NCI-H2081 (cell line): ENCODE measurements at regions not wholly inside any gene's neighbourhood (a gene's known extent, or its start where the extent isn't known, plus 50 kb on each side); places are given as distances from the start of the nearest gene placed in this dataset.

ENCODE experiments used
- DNase-seq, 2 experiments: peaks; one replicate each; lab custom pipeline; 2025; lab: John Stamatoyannopoulos, UW

- no peak for DNase-seq
These were observed 491.5 kb downstream of the NUF2 start for GRCh38 chr1:163813251-163813650.

DNA sequence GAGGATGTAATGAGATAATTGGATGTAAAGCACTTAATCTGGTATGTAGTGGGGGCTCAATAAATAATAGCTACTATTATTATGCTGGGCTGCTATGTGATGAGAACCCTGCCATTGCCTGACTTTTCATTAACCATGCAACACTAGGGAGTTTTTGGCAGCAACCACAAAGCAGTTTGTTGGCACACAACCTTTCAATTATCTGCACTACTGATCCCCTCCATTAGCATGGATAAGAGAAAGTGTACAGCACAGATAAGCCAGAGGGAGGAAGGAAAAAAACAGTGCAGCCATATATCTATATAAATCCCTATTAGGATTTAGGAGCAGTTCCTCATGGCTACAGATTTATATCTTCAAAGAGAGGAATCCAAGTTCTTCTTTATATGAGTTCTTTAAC, 498.5 kb downstream of the NUF2 start:
- peak in 1 of 2 experiments; percentile 57 for DNase-seq

DNA sequence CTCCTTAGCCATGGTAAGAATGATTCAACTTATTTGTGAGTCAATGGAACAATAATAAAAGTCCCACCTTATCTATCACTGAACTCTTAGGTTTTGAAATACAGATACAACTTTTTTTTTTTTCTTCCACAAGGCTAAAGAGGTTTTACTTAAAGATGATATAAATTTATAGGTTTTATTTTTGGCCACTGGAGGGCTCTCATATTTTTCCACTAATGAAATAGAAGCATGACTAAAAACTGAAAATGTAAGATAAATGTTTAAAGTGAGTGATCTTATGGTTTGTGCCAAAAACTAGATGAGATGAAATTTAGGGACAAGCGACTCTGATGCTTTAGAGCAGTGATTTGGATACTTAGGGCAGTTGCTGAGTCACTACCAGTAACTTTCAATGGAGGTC, 499.0 kb downstream of the NUF2 start:
- DNase-seq = no peak

GRCh38 chr1:163821679-163822078, 499.9 kb downstream of the NUF2 start:
- no peak for DNase-seq

GRCh38 chr1:163823017-163823416, 501.3 kb downstream of the NUF2 start:
- no peak for DNase-seq

DNA sequence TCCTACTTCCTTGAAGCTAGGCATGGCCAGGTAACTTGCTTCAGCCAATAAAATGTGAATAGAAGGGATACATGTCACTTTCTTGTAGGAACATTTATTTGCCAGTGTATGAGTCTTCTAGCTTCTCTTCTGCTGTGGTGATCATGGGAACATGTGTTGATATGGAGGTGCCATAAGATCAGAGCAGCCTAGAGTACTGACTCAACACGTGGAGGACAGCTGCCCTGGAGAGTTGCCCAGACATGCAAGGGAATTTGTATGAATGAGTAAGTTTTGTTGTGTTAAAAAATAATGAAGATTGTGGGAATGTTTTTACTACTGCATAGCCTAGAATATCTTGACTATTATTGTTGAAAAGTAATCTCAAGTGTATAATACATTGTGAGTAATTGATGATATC, 502.3 kb downstream of the NUF2 start:
- no peak for DNase-seq

DNA sequence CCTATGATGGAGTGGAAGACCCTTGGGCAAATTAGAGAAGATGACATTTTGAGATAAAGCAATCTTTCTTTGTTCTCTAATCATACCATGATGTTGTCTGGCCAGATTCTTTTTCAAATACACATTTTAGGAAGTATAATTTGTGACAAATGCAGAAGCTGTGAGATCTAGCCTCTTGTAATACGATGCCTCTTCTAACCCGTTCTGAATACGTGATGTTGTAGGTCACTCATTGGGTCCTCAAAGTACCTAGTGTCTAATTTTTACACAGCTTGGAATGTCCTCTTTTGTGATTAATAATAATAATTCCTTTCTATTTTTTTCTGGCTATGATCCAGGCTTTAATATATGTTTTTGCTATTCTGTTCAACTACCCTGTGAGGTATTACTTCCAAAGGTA, 502.7 kb downstream of the NUF2 start:
- DNase-seq = no peak

DNA sequence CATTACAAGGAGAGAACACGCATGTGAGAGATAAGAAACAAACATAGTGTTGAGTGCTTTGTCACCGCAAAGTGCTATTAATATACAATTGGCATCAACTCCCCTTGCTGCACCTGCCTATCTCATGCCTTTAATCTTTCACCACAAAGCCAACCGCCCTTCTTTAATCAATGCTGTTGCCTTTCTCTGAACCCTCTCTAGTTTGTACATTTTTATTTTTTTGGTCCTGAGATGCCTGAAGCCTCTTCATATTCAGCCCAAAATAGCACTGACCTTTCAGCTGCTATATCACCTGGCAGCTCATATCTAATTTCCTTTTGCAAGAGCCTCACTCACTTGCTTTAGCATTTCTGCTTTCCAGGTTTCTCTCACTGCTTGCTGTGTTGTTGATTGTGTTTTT, 504.7 kb downstream of the NUF2 start:
- DNase-seq = peak; percentile 47 to 62

- no peak for DNase-seq
These were observed 513.0 kb downstream of the NUF2 start for GRCh38 chr1:163834778-163835177.

- DNase-seq = no peak
These were observed 514.7 kb downstream of the NUF2 start for GRCh38 chr1:163836481-163836880.

DNA sequence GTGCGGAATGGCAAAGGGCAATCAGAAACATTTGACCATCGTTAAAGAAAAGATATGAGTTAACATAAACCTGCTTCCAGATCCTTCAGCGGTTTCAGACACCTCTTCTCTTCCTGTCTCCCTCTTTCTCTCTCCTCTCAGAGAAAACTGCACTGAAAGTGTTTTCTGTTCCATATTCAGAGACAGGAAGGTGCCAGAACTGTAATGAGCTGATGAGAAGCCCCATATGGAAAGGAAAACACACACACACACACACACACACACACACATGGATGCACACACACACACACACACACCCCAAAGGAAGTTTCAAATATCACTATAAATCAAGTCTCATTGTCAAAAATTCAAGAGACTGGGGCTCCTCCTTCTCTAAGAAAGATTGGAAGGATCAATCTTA, 515.5 kb downstream of the NUF2 start:
- DNase-seq = no peak

DNA sequence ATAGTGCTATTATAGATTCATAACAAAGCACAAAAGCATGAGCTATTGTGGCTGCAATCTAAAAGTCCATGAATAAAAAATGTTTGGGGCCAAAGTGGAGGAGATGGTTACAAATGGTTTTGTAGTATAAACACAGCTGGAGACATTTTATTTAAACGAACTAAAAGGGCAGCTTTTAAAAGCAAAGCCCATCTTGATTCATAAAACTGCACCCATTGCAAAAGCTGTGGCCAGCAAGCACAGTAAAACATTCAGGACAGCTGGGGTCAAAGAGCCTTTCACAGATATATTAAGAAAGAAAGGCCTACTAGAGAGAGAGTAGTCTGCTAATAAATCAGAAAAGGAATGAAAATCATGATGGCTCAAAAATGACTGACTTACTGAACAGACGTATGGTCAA, 520.8 kb downstream of the NUF2 start:
- no peak for DNase-seq

- DNase-seq = no peak
These were observed 522.7 kb downstream of the NUF2 start for GRCh38 chr1:163844459-163844858.

DNA sequence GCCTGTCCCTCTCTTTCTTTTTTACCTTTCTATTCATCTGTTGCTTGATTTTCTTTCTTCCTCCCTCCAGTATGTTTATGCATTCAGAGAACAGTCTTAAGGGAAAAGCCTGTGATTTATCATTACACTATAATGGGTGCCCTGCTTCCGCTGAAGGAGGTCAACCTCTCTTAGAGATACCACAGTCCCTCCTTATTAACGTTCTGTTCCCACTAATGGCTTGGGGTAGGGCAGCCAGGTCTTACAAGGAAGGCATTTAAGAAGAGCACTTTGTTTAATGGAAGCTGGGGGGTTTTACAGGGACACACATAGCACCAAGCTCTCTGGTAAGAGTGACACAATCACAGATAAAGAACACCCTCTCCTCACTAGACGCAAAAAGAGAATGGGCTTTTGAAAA, 523.5 kb downstream of the NUF2 start:
- DNase-seq = no peak

DNA sequence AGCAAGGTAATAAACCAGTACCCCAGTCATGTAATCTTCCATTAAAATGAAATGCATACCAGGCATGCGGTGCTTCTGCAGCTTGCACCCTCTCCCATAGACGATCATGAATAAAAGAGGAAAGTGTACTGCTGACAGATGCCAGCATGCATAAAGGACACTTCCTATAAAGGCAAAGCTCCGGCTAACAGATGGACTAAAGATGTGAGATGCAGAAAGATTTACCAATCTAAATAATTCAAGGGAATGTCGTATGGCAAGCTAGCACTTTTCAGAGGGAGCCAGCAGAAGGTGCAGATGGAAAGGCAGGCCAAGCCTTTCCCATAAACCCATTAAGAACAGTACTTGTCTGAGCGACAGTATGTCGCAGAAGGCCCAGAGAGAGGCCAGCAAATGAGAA, 542.0 kb downstream of the NUF2 start:
- DNase-seq = no peak

- no peak for DNase-seq
These were observed 542.5 kb downstream of the NUF2 start for GRCh38 chr1:163864207-163864606.

- DNase-seq = no peak
These were observed 544.8 kb downstream of the NUF2 start for GRCh38 chr1:163866564-163866963.

DNA sequence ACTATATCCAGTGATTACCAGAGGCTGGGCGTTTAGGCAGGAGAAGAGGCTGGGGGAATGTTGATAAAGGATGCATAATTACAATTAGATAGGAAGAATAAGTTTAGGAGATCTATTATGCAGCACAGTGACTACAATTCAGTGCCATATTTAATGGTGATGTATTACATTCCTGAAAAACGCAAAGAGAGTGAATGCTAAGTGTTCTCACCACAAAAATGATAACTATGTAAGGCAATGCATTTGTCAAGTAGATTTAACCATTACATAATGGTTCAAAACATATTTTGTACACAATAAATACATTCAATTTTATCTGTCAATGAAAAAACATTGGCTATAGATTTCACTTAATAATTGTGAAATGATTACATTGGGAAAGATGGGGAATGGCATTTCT, 548.9 kb downstream of the NUF2 start:
- DNase-seq = no peak

DNA sequence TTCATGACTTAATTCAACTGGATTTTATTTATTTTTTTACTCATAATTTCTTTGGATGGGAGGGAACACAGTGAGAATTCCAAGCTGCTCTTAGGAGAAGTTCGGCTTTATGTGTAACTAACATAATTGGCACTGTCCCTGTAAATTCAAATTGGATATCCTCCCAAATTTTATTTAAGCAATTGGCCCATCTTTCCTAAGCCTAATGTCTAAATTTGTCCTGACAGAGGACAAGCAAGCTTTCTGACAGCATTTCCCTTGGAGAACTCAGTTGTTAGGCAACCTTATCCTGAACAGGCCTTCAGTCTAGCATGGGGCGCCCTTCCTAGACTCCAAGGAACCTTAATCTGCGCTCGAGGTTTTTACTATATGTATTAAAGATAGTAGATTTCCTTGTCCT, 550.3 kb downstream of the NUF2 start:
- no peak for DNase-seq

DNA sequence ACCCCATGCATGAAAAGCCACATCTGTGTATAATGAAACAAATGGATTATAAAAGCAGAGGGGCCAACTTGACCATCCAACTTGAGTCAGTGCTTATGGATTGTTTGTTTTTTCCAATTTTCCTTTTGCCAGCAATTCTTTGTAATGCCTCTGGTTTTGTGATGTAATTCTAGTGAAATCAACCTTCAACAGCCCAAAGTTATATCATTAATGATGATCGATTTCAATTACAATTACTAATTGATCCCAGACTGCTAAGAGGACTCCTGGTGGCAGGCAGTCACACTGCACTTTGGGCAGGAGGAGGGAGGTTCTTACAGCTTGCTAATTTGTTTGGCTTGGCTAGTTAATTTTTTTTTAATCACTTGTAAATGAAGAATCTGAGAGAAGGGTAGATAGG, 552.3 kb downstream of the NUF2 start:
- no peak for DNase-seq

DNA sequence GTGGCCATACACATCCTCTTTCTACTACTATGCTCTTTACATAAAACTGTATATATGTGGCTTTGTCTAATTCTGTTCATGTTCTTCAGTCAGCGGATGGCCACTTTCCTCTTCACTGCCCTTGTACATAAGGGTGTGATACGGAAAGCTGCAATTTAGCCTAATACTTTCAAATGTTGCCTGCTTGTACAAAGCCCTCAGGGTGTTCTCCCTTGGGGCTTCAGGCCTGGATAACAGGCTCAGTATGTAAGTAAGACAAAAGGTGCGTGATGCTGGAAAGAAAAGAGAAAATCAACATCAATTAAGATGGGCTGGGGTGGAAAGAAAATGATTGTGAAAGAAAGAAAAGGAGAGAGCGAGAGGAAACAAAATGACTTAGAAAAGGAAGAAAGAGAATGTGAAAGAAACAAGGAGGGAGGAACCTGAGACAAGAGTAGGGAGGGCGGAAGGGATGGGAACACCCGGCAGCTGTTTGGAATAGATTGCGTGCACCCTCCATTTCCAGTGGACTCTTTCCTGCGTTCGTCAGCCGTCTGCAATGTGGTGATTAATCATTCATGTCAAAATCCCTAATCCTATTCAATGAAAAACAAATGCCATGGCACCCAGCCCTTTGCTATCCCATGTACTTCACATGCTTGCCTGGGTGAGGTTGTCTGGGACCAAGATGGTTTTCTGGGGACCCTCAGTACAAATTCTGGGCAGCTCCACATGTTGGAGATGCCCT, 553.6 kb downstream of the NUF2 start:
- DNase-seq = peak; percentile 36 to 48

- DNase-seq = no peak
These were observed 554.2 kb downstream of the NUF2 start for GRCh38 chr1:163875927-163876320.

- DNase-seq = no peak
These were observed 554.8 kb downstream of the NUF2 start for GRCh38 chr1:163876546-163876945.

GRCh38 chr1:163877016-163877415, 555.3 kb downstream of the NUF2 start:
- DNase-seq = no peak

DNA sequence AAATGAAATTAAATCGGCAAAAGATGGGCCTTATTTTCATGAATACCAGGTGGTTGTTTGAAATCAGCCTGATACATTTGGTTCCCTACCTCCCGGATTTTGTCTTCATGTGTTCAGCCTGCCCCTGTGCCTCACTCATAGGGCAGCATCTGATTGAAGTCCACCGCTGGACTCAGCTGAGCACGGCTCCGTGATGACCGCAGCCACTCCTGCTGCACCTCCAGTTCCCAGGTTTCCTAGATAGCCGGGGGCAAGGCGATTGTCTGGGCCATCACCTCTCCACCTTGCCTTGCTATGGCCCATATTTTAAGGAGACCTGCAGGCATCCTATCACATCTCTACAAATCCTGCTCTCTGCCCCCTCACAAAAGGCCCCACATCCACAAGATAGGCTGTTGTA, 563.8 kb downstream of the NUF2 start:
- no peak for DNase-seq
